H1 (cell line): ENCODE measurements at regions not wholly inside any gene's neighbourhood (a gene's known extent, or its start where the extent isn't known, plus 50 kb on each side); places are given as distances from the start of the nearest gene placed in this dataset.

Experiments
- HDAC6 ChIP-seq: IDR thresholded peaks from one replicate; pipeline ENCODE4 v1.7.1; 2012; ENCODE audit warnings: low read depth, mild to moderate bottlenecking, inconsistent platforms, low read length, moderate library complexity
- PHF8 ChIP-seq: fragments of 200-600 bp; sonication (generic); conservative IDR thresholded peaks from 2 replicates; pipeline ENCODE4 v1.7.1; 2012; ENCODE audit warnings: low read depth, mild to moderate bottlenecking, inconsistent platforms, low read length, moderate library complexity
- RAD21 ChIP-seq, 2 experiments: IDR thresholded peaks in 1 of 2; conservative IDR thresholded peaks in 1 of 2; 2 replicates each; pipeline ENCODE4 v1.6.1; 2011; ENCODE audit warnings: low read depth in 2 of 2, low read length in 2 of 2, improper control_type of control experiment in 1 of 2, inconsistent platforms in 1 of 2, mild to moderate bottlenecking in 1 of 2, moderate library complexity in 1 of 2
- TAF7 ChIP-seq: optimal IDR thresholded peaks from 2 replicates; pipeline ENCODE3; 2011; ENCODE audit warnings: low read depth, mild to moderate bottlenecking, inconsistent platforms, low read length, moderate library complexity, borderline replicate concordance
- TF ChIP-seq, protein P1 (sequence below), 3 experiments: IDR thresholded peaks; 1 replicate in 2 of 3; 2 replicates in 1 of 3; pipeline versions ENCODE4 v1.5.1 to v1.6.1; 2011; ENCODE audit warnings: low read length in 3 of 3, mild to moderate bottlenecking in 3 of 3, inconsistent platforms in 2 of 3, low read depth in 1 of 3, moderate library complexity in 1 of 3; ENCODE audit not compliant: insufficient read depth in 1 of 3; ENCODE audit errors: control extremely low read depth in 1 of 3

DNA sequence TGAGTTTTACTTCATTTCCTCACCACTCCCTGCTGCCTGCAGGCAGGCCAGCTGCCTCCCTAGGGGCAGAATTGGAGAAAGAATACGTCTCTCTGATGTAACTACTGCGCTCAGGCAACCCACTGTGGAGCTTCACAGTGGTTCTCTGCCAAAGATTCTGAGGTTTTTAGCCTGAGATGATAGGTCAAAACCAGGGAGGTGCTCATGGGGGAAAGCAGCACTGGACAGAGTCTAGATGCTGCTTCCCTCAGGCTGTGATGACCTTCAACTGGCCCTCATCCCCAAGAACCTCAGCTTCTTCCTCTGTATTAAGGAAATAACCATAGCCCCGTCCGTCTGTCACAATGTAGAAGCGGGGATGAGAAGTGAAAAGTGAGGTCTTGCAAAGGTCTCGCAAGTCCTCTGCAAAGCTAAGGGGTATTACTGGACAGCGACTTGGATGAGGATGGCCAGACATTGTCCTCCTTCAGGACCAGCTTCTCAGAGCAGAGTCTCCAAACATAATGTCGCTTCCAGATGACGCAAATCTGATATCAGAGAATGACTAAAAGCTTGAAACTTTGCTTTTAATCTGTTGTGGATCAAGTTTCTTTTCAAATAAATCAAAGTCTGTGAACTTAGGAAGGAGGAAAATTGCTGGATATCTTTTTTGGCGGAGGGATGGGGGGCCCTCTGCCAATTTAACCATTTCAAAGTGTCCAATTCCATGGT, 65.9 kb upstream of the ATP5PO start (continued):
- TF ChIP-seq, protein P1, sequence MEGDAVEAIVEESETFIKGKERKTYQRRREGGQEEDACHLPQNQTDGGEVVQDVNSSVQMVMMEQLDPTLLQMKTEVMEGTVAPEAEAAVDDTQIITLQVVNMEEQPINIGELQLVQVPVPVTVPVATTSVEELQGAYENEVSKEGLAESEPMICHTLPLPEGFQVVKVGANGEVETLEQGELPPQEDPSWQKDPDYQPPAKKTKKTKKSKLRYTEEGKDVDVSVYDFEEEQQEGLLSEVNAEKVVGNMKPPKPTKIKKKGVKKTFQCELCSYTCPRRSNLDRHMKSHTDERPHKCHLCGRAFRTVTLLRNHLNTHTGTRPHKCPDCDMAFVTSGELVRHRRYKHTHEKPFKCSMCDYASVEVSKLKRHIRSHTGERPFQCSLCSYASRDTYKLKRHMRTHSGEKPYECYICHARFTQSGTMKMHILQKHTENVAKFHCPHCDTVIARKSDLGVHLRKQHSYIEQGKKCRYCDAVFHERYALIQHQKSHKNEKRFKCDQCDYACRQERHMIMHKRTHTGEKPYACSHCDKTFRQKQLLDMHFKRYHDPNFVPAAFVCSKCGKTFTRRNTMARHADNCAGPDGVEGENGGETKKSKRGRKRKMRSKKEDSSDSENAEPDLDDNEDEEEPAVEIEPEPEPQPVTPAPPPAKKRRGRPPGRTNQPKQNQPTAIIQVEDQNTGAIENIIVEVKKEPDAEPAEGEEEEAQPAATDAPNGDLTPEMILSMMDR (IDR thresholded peaks at IDR 0.05; ENCODE audit: control extremely low read depth in 1 of 3, insufficient read depth in 1 of 3, low read depth in 1 of 3, low read length in 3 of 3), result no peak
- TF ChIP-seq HDAC6 (no peak), PHF8 (no peak), RAD21 (IDR thresholded peaks at IDR 0.05 in 1 of 2, conservative IDR thresholded peaks at IDR 0.05 in 1 of 2; ENCODE audit: low read depth in 2 of 2, low read length in 2 of 2) (no peak), TAF7 (no peak)
